HCT116 (cell line): ENCODE measurements at regions not wholly inside any gene's neighbourhood (a gene's known extent, or its start where the extent isn't known, plus 50 kb on each side); places are given as distances from the start of the nearest gene placed in this dataset.

Source experiments
- ATAC-seq: fragments of 200-7000 bp; cut with Tn5 transposase; 2 replicates; pipeline ENCODE4 v1.9.1; 2020; ENCODE audit warnings: mild to moderate bottlenecking, moderate library complexity
- BruUV-seq: library from RNA; stranded (reverse); fragments of 400-500 nt; replicated peaks from 2 replicates; lab custom pipeline; 2021; lab: Mats Ljungman, UMichigan
- CTCF ChIA-PET: fragments of 300-600 bp; sonication (Branson Sonifier 250); formaldehyde crosslinking; loops from one replicate; lab custom pipeline; 2021; ENCODE audit warnings: antibody characterized with exemption; lab: Charles Lee
- POLR2A ChIA-PET: fragments of 300-600, 350-600 bp; sonication (Branson Sonifier 250); formaldehyde crosslinking; loops from one replicate; lab custom pipeline; 2021; ENCODE audit warnings: antibody characterized with exemption; lab: Charles Lee
- RAD21 ChIA-PET, 2 experiments: fragments of 300-600 bp; sonication (Branson Sonifier 250); formaldehyde crosslinking; loops; one replicate each; lab custom pipeline; 2023; ENCODE audit warnings: low total read pairs in 2 of 2; ENCODE audit not compliant: uncharacterized antibody in 2 of 2, unreplicated experiment in 2 of 2, low non-redundant PET in 1 of 2; lab: Charles Lee
- DNase-seq: peaks from one replicate; pipeline ENCODE4 v3.0.0-alpha.2; 2010; ENCODE audit warnings: low read depth, low spot score
- H2AFZ ChIP-seq: fragments of 200-600 bp; shearing (Covaris generic), sonication (generic); 2 replicates; pipeline ENCODE4 v1.6.1; 2017; ENCODE audit warnings: low read depth, mixed run types, mixed read lengths, antibody characterized with exemption, low read length; ENCODE audit not compliant: poor library complexity, severe bottlenecking
- H3K27ac ChIP-seq: 2 replicates; pipeline ENCODE4 v1.5.1; 2012; ENCODE audit warnings: low read depth, low read length
- H3K27me3 ChIP-seq: fragments of 200-600 bp; sonication (generic); 2 replicates; pipeline ENCODE4 v1.6.1; 2016; ENCODE audit warnings: mixed run types, low read length, mixed read lengths; ENCODE audit not compliant: insufficient read depth
- H3K36me3 ChIP-seq, 2 experiments: fragments of 200-500 bp in 1 of 2; fragments of 200-600 bp in 1 of 2; sonication (Bioruptor generic) in 1 of 2; sonication (generic) in 1 of 2; 2 replicates each; pipeline versions ENCODE4 v1.5.1 to v1.6.1; 2014 to 2016; ENCODE audit warnings: low read length in 2 of 2, inconsistent platforms in 1 of 2, mixed read lengths in 1 of 2, mixed run types in 1 of 2; ENCODE audit not compliant: insufficient read depth in 2 of 2, control insufficient read depth in 1 of 2
- H3K4me1 ChIP-seq, 2 experiments: fragments of 200-600 bp in 1 of 2; sonication (generic) in 1 of 2; 2 replicates each; pipeline versions ENCODE4 v1.5.1 to v1.6.1; 2012 to 2017; ENCODE audit warnings: low read length in 2 of 2, inconsistent platforms in 1 of 2, mild to moderate bottlenecking in 1 of 2, mixed read lengths in 1 of 2, mixed run types in 1 of 2, moderate library complexity in 1 of 2; ENCODE audit not compliant: insufficient read depth in 2 of 2, control insufficient read depth in 1 of 2
- H3K4me2 ChIP-seq: fragments of 200-600 bp; sonication (generic); 2 replicates; pipeline ENCODE4 v1.6.1; 2017; ENCODE audit warnings: mixed run types, low read length, mixed read lengths
- H3K4me3 ChIP-seq, 2 experiments: fragments of 200-600 bp in 1 of 2; sonication (generic) in 1 of 2; replicated peaks in 1 of 2; 2 replicates each; pipeline ENCODE4 v1.5.1; 2011 to 2016; ENCODE audit warnings: low read length in 2 of 2, control low read depth in 1 of 2, low read depth in 1 of 2, mild to moderate bottlenecking in 1 of 2, mixed read lengths in 1 of 2, mixed run types in 1 of 2
- H3K79me2 ChIP-seq: fragments of 200-600 bp; sonication (generic); 2 replicates; pipeline ENCODE4 v1.6.1; 2017; ENCODE audit warnings: mild to moderate bottlenecking, mixed run types, low read length, moderate library complexity, mixed read lengths; ENCODE audit not compliant: insufficient read depth
- H3K9ac ChIP-seq: fragments of 200-600 bp; sonication (generic); 2 replicates; pipeline ENCODE4 v1.6.1; 2016; ENCODE audit warnings: low read length, mixed read lengths
- H3K9me2 ChIP-seq: fragments of 200-600 bp; sonication (generic), shearing (Covaris generic); 2 replicates; pipeline ENCODE4 v1.6.1; 2017; ENCODE audit warnings: mixed run types, mild to moderate bottlenecking, moderate library complexity; ENCODE audit not compliant: insufficient read depth
- H3K9me3 ChIP-seq, 2 experiments: fragments of 200-500 bp in 1 of 2; fragments of 200-600 bp in 1 of 2; sonication (Bioruptor generic) in 1 of 2; sonication (generic) in 1 of 2; 2 replicates each; pipeline ENCODE4 v1.6.1; 2014 to 2017; ENCODE audit warnings: low read length in 2 of 2, mixed read lengths in 2 of 2, inconsistent platforms in 1 of 2, low read depth in 1 of 2, mild to moderate bottlenecking in 1 of 2, mixed run types in 1 of 2, moderate library complexity in 1 of 2; ENCODE audit not compliant: control insufficient read depth in 1 of 2, insufficient read depth in 1 of 2
- H4K20me1 ChIP-seq: fragments of 200-600 bp; sonication (generic), shearing (Covaris generic); 2 replicates; pipeline ENCODE4 v1.6.1; 2017; ENCODE audit warnings: mixed run types, mild to moderate bottlenecking, moderate library complexity; ENCODE audit not compliant: insufficient read depth
- ATF3 ChIP-seq: IDR thresholded peaks from 2 replicates; pipeline ENCODE4 v1.6.1; 2012
- CTCF ChIP-seq, 3 experiments: fragments of 200-600 bp in 1 of 3; sonication (generic) in 1 of 3; IDR thresholded peaks in 2 of 3; conservative IDR thresholded peaks in 1 of 3; 2 replicates each; pipeline ENCODE4 v1.5.1; 2012 to 2017; ENCODE audit warnings: low read depth in 2 of 3, low read length in 2 of 3, antibody characterized with exemption in 1 of 3, borderline replicate concordance in 1 of 3, control low read depth in 1 of 3, mild to moderate bottlenecking in 1 of 3, mixed read lengths in 1 of 3, mixed run types in 1 of 3, moderate library complexity in 1 of 3; ENCODE audit not compliant: insufficient read depth in 1 of 3
- EGR1 ChIP-seq: IDR thresholded peaks from 2 replicates; pipeline ENCODE4 v1.6.1; 2012; ENCODE audit warnings: low read depth
- FOSL1 ChIP-seq: IDR thresholded peaks from 2 replicates; pipeline ENCODE4 v1.6.1; 2012; ENCODE audit warnings: low read depth
- POLR2A ChIP-seq: IDR thresholded peaks from 2 replicates; pipeline ENCODE4 v1.7.0; 2011; ENCODE audit warnings: borderline replicate concordance; ENCODE audit not compliant: insufficient read depth, insufficient read length; ENCODE audit errors: extremely low read depth
- POLR2AphosphoS5 ChIP-seq: IDR thresholded peaks from 2 replicates; pipeline ENCODE4 v1.6.1; 2011; ENCODE audit warnings: mild to moderate bottlenecking, low read depth, low read length, moderate library complexity
- RAD21 ChIP-seq: IDR thresholded peaks from 2 replicates; pipeline ENCODE4 v1.6.1; 2012; ENCODE audit warnings: low read depth, mild to moderate bottlenecking
- SIN3A ChIP-seq: IDR thresholded peaks from 2 replicates; pipeline ENCODE4 v1.6.1; 2012; ENCODE audit warnings: low read depth
- SRF ChIP-seq: IDR thresholded peaks from 2 replicates; pipeline ENCODE4 v1.6.1; 2012; ENCODE audit warnings: low read depth
- ZFX ChIP-seq: fragments of 450-650 bp; IDR thresholded peaks from 2 replicates; pipeline ENCODE4 v1.6.1; 2017
- intact Hi-C: fragments of 100-400 bp; cut with micrococcal nuclease; formaldehyde crosslinking; loops from 2 replicates; pipeline ENCODE4 v1.10.0; 2022

GRCh38 chr20:33915726-33916331 is 77.9 kb upstream of the RALY start (continued):
- no peak for TF ChIP-seq FOSL1
- no peak for TF ChIP-seq POLR2AphosphoS5
- TF ChIP-seq SIN3A, result no peak
- no peak for TF ChIP-seq ZFX

- POLR2A ChIA-PET, result interaction anchor here (0.8 kb wide), 1 partner anchor 196 kb away, joined by 3 read pairs; no protein-coding TSS in a partner anchor
These were observed 76.9 kb upstream of the RALY start for GRCh38 chr20:33916768-33917167.

More at GRCh38 chr20:33916768-33917167, 76.9 kb upstream of the RALY start:
- intact Hi-C loops, result no loop called here
- no peaks in the 10 kb centered on the region for H4K20me1 ChIP-seq
- no peak overlapping the region for H3K9ac ChIP-seq
- H3K4me1 ChIP-seq, result peaks cover 12 to 24% of the 10 kb centered on the region in 2 experiments
- no peaks in the 10 kb centered on the region for H3K9me2 ChIP-seq
- no peak overlapping the region for H2AFZ ChIP-seq
- RAD21 ChIA-PET, result no interaction called here
- TF ChIP-seq CTCF (IDR thresholded peaks at IDR 0.05 in 2 of 3, conservative IDR thresholded peaks at IDR 0.05 in 1 of 3; ENCODE audit: borderline replicate concordance in 1 of 3, insufficient read depth in 1 of 3, low read depth in 2 of 3, low read length in 2 of 3) (no peak), SRF (no peak), POLR2A (no peak), EGR1 (no peak), ATF3 (no peak), ZFX (no peak), RAD21 (no peak)
- H3K4me2 ChIP-seq, result no peak overlapping the region
- no peaks in the 10 kb centered on the region for H3K36me3 ChIP-seq
- no peak overlapping the region for H3K4me3 ChIP-seq
- CTCF ChIA-PET, result no interaction called here
- no peaks in the 10 kb centered on the region for H3K79me2 ChIP-seq
- no peaks in the 10 kb centered on the region for H3K9me3 ChIP-seq
- no peaks in the 10 kb centered on the region for H3K27me3 ChIP-seq
- BruUV-seq, result no TSS peak
- H3K27ac ChIP-seq, result no peak overlapping the region
- no peak for DNase-seq
- ATAC-seq, result no peak
